HG03575 (cell line): ENCODE measurements at regions not wholly inside any gene's neighbourhood (a gene's known extent, or its start where the extent isn't known, plus 50 kb on each side); places are given as distances from the start of the nearest gene placed in this dataset.

Experiments
- ATAC-seq: cut with Tn5 transposase; IDR thresholded peaks from one replicate; pipeline ENCODE4 v1.9.1; 2021; ENCODE audit not compliant: unreplicated experiment, insufficient number of reproducible peaks, low FRiP score; ENCODE audit errors: extremely low read depth

- ATAC-seq: no peak
Observed at GRCh38 chr7:16045296-16045695, 358.8 kb upstream of the MEOX2 start.

GRCh38 chr7:16044645-16045044 is 358.2 kb upstream of the MEOX2 start:
- no peak for ATAC-seq

GRCh38 chr7:16040346-16040745 is 353.9 kb upstream of the MEOX2 start:
- no peak for ATAC-seq

- no peak for ATAC-seq
Observed at GRCh38 chr7:16038906-16039305, 352.4 kb upstream of the MEOX2 start.

- ATAC-seq: no peak
Observed at GRCh38 chr7:16035392-16035791, 348.9 kb upstream of the MEOX2 start.

- no peak for ATAC-seq
Observed at GRCh38 chr7:16034866-16035265, 348.4 kb upstream of the MEOX2 start.

GRCh38 chr7:16034353-16034752 is 347.9 kb upstream of the MEOX2 start:
- no peak for ATAC-seq

- ATAC-seq: no peak
Observed at GRCh38 chr7:16033233-16033632, 346.8 kb upstream of the MEOX2 start.

- ATAC-seq: no peak
Observed at GRCh38 chr7:16028636-16029035, 342.2 kb upstream of the MEOX2 start.

- ATAC-seq: no peak
Observed at GRCh38 chr7:16028103-16028502, 341.6 kb upstream of the MEOX2 start.

GRCh38 chr7:16027396-16027795 is 340.9 kb upstream of the MEOX2 start:
- ATAC-seq: no peak

- no peak for ATAC-seq
Observed at GRCh38 chr7:16026253-16027020, 340.0 kb upstream of the MEOX2 start.

GRCh38 chr7:16025696-16026095 is 339.2 kb upstream of the MEOX2 start:
- no peak for ATAC-seq

- ATAC-seq: no peak
Observed at GRCh38 chr7:16023503-16023902, 337.0 kb upstream of the MEOX2 start.

- no peak for ATAC-seq
Observed at GRCh38 chr7:16023046-16023445, 336.6 kb upstream of the MEOX2 start.

- no peak for ATAC-seq
Observed at GRCh38 chr7:16021851-16022250, 335.4 kb upstream of the MEOX2 start.

GRCh38 chr7:16015981-16016380 is 329.5 kb upstream of the MEOX2 start:
- no peak for ATAC-seq

- no peak for ATAC-seq
Observed at GRCh38 chr7:16014031-16014430, 327.5 kb upstream of the MEOX2 start.

GRCh38 chr7:16007911-16008310 is 321.4 kb upstream of the MEOX2 start:
- no peak for ATAC-seq

GRCh38 chr7:16004702-16005101 is 318.2 kb upstream of the MEOX2 start:
- no peak for ATAC-seq

GRCh38 chr7:16001477-16001876 is 315.0 kb upstream of the MEOX2 start:
- no peak for ATAC-seq
